ENCODE measurements at regions not wholly inside any gene's neighbourhood (a gene's known extent, or its start where the extent isn't known, plus 50 kb on each side); places are given as distances from the start of the nearest gene placed in this dataset.

GRCh38 chr2:81523344-81523743 lies 1218.8 kb upstream of the LRRTM1 start:
- Histone ChIP-seq H3K4me3 (no peak overlapping the region), H3K27me3 (no peaks in the 10 kb centered on the region), H3K36me3 (no peaks in the 10 kb centered on the region), H3K27ac (no peak overlapping the region), H3K4me1 (no peaks in the 10 kb centered on the region), H3K9me3 (no peaks in the 10 kb centered on the region)
- intact Hi-C loops (cut with DNase I; ENCODE audit: low total_unique reads): loop anchor here (5.0 kb wide), 1 partner anchor 1321 kb away; no protein-coding TSS in a partner anchor
- no peak for DNase-seq (ENCODE audit: low spot score in 2 of 2)
- TF ChIP-seq POLR2A (IDR thresholded peaks at IDR 0.05): no peak
- no peak for TF ChIP-seq POLR2AphosphoS5 (IDR thresholded peaks at IDR 0.05)
- no peak for TF ChIP-seq CTCF (IDR thresholded peaks at IDR 0.05)

- no peak for DNase-seq (ENCODE audit: low spot score in 2 of 2)
- intact Hi-C loops (cut with DNase I; ENCODE audit: low total_unique reads): no loop called here
- Histone ChIP-seq H3K36me3 (no peaks in the 10 kb centered on the region), H3K9me3 (no peaks in the 10 kb centered on the region), H3K4me3 (no peak overlapping the region), H3K4me1 (no peaks in the 10 kb centered on the region), H3K27ac (no peak overlapping the region), H3K27me3 (no peaks in the 10 kb centered on the region)
- TF ChIP-seq CTCF (IDR thresholded peaks at IDR 0.05) (no peak), POLR2AphosphoS5 (IDR thresholded peaks at IDR 0.05) (no peak), POLR2A (IDR thresholded peaks at IDR 0.05) (no peak)
These were observed 1208.8 kb upstream of the LRRTM1 start for GRCh38 chr2:81513328-81513727.

DNA sequence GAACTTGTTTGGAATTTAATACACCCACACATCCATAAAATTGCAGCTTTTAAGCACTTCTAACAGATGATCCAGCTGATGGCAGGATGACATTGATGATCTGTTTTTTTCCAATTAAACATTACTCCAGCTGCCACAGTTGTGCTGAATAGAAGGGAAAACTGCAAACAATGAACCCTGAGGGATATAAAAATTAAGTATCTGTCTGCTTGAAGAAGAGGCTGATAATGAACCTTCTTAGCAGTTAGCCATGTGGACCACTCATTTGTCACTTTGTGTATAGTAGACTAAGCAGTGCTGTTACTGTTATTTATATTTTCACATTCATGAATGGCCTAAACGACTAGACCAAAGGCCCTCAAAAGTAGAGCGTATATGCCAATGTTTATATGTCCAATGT lies 1201.0 kb upstream of the LRRTM1 start:
- Histone ChIP-seq H3K4me3 (no peak overlapping the region), H3K9me3 (no peaks in the 10 kb centered on the region), H3K36me3 (no peaks in the 10 kb centered on the region), H3K27ac (no peak overlapping the region), H3K27me3 (no peaks in the 10 kb centered on the region), H3K4me1 (no peaks in the 10 kb centered on the region)
- intact Hi-C loops (cut with DNase I; ENCODE audit: low total_unique reads): no loop called here
- DNase-seq (ENCODE audit: low spot score in 2 of 2): no peak
- TF ChIP-seq CTCF (IDR thresholded peaks at IDR 0.05) (no peak), POLR2A (IDR thresholded peaks at IDR 0.05) (no peak), POLR2AphosphoS5 (IDR thresholded peaks at IDR 0.05) (no peak)

GRCh38 chr2:81495556-81495955 lies 1191.0 kb upstream of the LRRTM1 start:
- no peak overlapping the region for H3K27ac ChIP-seq
- no peaks in the 10 kb centered on the region for H3K9me3 ChIP-seq
- no peak overlapping the region for H3K4me3 ChIP-seq
- H3K4me1 ChIP-seq: no peaks in the 10 kb centered on the region
- intact Hi-C loops (cut with DNase I; ENCODE audit: low total_unique reads): no loop called here
- no peaks in the 10 kb centered on the region for H3K27me3 ChIP-seq
- no peaks in the 10 kb centered on the region for H3K36me3 ChIP-seq
- TF ChIP-seq POLR2AphosphoS5 (IDR thresholded peaks at IDR 0.05) (no peak), CTCF (IDR thresholded peaks at IDR 0.05) (no peak), POLR2A (IDR thresholded peaks at IDR 0.05) (no peak)
- DNase-seq (ENCODE audit: low spot score in 2 of 2): no peak

- intact Hi-C loops (cut with DNase I; ENCODE audit: low total_unique reads): no loop called here
- no peaks in the 10 kb centered on the region for H3K36me3 ChIP-seq
- H3K27ac ChIP-seq: no peak overlapping the region
- no peak for DNase-seq (ENCODE audit: low spot score in 2 of 2)
- no peaks in the 10 kb centered on the region for H3K27me3 ChIP-seq
- H3K4me1 ChIP-seq: no peaks in the 10 kb centered on the region
- H3K4me3 ChIP-seq: no peak overlapping the region
- H3K9me3 ChIP-seq: peaks cover 5 to 21% of the 10 kb centered on the region in 2 donors
- TF ChIP-seq POLR2A (IDR thresholded peaks at IDR 0.05): no peak
- TF ChIP-seq POLR2AphosphoS5 (IDR thresholded peaks at IDR 0.05): no peak
- no peak for TF ChIP-seq CTCF (IDR thresholded peaks at IDR 0.05)
These were observed 1178.7 kb upstream of the LRRTM1 start for GRCh38 chr2:81483254-81483653.

All from breast epithelium (tissue), 4 donors.